Muscle of arm (tissue), 1 donor: ENCODE measurements at regions not wholly inside any gene's neighbourhood (a gene's known extent, or its start where the extent isn't known, plus 50 kb on each side); places are given as distances from the start of the nearest gene placed in this dataset.

Source experiments
- DNase-seq: peaks from one replicate; pipeline ENCODE4 v3.0.0-alpha.2; 2013

GRCh38 chr6:163923658-163924411 is 509.3 kb downstream of the QKI start:
- no peak for DNase-seq

GRCh38 chr6:163922562-163922961 is 508.0 kb downstream of the QKI start:
- DNase-seq = no peak

- no peak for DNase-seq
Measured at GRCh38 chr6:163919652-163920051, 505.1 kb downstream of the QKI start.

GRCh38 chr6:163916315-163917081 is 502.0 kb downstream of the QKI start:
- no peak for DNase-seq

DNA sequence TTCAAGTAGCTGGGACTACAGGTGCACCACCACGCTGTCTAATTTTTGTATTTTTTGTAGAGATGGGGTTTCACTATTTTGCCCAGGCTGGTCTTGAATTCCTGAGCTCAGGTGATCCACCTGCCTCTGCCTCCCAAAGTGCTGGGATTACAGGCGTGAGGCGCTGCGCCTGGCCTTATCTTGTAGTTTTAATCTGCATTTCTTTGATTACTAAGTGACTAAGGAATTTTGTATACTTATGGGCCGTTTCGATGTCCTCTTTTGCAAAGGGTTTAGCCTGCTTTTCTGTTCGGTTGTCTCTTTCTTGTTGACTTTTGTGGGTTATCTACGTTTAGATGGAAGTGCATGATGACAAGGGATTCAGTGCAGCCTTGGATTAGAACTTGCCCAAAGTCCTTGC is 500.6 kb downstream of the QKI start:
- no peak for DNase-seq

GRCh38 chr6:163913045-163913444 is 498.5 kb downstream of the QKI start:
- no peak for DNase-seq

- no peak for DNase-seq
Measured at GRCh38 chr6:163906006-163906710, 491.6 kb downstream of the QKI start.

DNA sequence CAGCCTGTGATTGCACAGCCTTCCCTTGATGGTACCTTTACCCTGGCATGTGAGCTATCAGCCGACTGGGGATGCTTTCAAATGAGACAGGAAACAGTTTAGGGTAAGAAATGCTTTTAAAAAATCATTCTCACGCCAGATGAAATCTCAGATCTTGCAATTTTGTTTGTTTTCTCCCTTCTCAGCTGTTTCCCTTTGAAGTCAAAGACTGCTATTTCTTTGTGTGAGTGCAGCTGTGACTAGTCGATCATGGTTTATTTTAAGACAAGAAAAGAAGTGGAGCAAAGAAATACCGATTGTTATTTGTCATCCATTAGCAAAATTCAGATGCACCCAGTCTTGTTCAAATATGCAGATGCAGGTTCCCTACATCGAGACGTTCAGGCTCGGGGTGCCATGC is 489.7 kb downstream of the QKI start:
- DNase-seq = no peak

DNA sequence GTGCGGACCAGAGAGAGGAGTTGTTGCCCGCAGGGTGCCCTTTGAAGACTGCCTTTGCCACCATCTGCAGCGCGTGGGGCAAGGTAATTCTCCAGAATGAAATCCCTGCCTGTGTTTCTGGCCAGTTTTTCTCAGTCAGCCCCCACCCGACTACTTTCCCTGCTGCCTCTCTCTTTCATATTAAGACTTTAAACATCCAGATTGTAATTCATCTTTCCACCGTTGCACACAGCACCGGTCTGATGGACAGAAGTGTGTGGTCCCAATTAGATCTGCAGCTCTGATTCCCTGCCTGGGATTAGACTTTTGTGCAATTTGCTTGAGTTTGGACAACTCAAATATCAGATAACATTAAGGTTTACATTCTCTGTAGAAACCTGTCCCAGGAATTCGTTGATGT is 489.0 kb downstream of the QKI start:
- DNase-seq = no peak

GRCh38 chr6:163902993-163903392 is 488.5 kb downstream of the QKI start:
- no peak for DNase-seq

DNA sequence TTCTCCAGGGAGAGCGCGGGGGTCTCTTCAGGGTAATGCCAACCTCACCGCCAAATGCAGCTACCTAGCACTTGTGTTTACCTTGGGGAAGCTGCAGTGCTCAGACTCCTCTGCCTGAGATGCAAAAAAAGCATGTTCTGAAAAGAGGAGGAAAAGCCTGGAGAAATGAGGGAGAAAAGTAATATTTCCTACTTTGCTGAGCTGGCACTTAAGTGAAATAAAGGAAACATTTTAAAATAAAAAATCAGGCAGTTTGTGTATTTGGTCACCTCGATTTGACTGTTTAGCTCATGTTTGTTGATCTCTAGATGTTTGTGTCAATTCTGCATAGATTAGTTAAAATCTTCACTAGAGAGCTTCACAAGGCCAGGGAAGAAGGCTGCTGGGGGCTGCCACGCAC is 487.2 kb downstream of the QKI start:
- no peak for DNase-seq

DNA sequence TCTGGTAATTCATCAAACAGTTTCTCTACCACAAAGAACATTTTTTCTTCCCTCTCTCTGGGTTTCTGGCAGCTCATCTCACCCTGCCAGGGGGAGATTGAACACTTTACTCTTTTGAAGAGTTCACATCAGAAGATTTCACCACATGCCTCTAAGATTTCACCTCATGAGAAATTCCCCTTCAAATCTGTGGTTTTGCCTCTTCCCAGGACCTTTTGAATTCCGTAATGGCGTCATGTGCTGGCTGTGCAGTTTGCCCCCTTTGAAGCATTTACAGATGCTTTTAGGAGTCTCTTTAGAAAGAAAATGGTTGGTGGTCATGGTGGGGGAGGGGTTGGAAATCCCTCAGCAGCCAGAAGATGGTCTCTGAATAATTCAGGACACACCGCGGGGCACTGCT is 486.1 kb downstream of the QKI start:
- no peak for DNase-seq

DNA sequence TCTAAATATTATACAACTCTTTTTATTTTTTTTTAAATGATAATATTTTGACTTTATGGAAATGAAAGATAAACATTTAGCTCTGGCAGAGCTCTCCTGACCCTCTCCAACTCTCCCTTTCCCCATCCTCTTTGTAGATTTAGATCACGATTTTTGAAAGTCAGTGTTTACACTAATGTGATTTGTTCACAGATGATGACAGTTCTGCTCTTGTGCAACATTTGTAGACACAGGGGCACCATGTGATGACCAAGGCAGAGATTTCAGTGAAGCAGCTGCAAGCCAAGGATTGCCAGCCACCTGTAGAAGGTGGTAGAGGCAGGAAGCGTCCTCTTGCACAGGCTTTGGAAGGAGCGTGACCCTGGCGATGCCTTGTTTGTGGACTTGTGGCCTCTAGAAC is 483.2 kb downstream of the QKI start:
- no peak for DNase-seq

DNA sequence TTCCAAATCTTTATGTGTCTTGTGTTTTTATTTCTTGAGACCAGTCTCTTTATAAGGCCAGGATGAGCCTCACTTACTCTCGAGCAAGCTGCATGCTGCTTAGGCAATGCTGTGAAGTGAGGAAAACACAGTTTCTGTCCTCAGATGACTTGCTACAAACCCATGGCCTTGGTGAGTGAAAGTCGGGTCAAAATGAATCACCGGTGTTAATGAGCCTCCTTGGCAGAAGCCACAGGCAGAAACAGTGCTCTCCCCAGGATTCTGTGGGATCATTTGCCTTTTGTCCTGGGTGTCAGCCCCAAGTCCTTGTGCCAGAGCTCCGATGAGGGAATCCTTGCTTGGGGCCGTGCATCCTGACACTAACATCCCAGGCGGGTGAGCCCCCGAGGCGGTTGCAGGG is 482.5 kb downstream of the QKI start:
- no peak for DNase-seq

- DNase-seq = no peak
Measured at GRCh38 chr6:163895162-163895561, 480.6 kb downstream of the QKI start.

DNA sequence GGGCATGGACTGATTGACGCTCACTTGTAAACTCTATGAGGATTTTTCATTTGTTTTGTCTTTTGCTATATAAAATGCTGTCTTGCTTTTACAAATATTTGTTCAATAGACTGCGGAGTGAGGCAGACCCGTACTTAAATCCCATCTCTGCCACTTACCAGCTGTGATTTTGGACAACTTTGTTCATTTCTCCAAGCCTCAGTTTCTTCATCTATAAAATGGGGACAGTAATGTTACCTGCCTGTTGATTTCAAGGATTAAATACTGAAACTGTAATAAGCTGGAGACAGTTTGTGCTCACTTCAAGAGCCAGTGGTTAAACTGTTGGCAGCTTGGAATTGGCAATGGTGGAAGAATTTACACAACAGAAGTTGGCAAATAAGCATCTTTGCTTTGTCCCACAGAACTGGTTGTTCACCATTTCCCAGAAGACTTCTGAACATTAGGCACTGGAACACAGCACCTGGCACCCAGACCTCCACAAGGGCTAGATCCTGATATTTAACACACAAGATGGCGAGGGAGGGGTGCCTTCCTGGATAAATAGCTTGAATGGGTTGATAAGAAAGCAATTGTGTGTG is 479.2 kb downstream of the QKI start:
- DNase-seq = no peak

DNA sequence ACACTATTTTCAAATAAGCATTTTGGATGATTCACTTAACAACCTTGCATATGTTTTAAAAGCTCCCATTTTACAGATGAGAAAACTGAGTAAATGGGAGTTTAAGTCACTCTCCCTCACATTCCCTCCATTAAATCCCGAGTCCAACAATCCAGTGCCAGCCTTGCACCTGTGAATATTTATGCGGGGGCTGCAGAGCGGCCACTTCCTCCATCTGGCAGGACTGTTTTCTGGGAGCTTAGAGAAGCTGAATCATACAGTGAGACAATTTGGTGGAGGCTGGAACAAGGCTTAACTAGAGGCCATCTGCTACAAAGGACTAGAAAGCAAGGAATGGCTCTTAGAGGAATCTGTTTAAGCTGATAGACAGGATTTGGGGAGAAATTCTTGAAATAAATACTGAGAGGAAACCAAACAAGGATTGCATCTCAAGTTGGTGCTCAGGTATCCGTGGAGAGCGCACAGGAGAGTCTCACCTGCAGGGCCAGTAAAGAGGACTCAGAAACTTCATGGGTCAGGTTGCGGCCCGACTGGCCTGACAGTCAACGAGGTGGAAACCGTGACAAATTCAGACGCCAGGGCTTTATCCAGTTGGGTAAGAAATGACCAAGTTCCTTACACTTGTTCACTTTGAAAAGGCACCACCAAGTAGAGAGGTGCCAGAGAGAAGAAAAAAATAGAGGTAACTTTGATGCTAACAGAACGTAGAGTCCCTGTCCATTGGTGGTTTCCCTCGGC is 478.5 kb downstream of the QKI start:
- no peak for DNase-seq

GRCh38 chr6:163889904-163890514 is 475.5 kb downstream of the QKI start:
- DNase-seq = no peak

- no peak for DNase-seq
Measured at GRCh38 chr6:163888030-163888819, 473.7 kb downstream of the QKI start.

- no peak for DNase-seq
Measured at GRCh38 chr6:163886428-163886827, 471.9 kb downstream of the QKI start.

DNA sequence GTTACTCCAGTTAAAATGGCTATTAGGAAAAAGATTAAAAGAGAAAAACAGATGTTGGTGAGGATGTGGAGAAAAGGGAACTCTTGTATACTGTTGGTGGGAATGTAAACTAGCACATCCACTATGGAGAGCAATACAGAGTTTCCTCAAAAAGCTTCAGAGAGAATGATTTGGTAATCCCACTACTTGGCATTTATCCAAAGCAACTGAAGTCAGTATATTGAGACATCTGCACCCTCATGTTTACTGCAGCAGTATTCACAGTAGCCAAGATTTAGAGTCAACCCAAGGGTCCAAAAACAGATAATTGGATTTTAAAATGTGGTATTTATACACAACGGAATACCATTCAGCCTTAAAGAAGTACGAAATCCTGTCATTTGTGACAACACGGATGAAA is 469.5 kb downstream of the QKI start:
- no peak for DNase-seq
